Dermis blood vessel endothelial cell (primary cell): ENCODE measurements at regions not wholly inside any gene's neighbourhood (a gene's known extent, or its start where the extent isn't known, plus 50 kb on each side); places are given as distances from the start of the nearest gene placed in this dataset.
"Not testable (repeated sequence)": the region's sequence is repeated elsewhere in the genome, so short reads cannot be mapped to it uniquely, and the experiment has no call there.

Experiments used
- DNase-seq: peaks from one replicate; pipeline ENCODE4 v3.0.0; 2010

DNA sequence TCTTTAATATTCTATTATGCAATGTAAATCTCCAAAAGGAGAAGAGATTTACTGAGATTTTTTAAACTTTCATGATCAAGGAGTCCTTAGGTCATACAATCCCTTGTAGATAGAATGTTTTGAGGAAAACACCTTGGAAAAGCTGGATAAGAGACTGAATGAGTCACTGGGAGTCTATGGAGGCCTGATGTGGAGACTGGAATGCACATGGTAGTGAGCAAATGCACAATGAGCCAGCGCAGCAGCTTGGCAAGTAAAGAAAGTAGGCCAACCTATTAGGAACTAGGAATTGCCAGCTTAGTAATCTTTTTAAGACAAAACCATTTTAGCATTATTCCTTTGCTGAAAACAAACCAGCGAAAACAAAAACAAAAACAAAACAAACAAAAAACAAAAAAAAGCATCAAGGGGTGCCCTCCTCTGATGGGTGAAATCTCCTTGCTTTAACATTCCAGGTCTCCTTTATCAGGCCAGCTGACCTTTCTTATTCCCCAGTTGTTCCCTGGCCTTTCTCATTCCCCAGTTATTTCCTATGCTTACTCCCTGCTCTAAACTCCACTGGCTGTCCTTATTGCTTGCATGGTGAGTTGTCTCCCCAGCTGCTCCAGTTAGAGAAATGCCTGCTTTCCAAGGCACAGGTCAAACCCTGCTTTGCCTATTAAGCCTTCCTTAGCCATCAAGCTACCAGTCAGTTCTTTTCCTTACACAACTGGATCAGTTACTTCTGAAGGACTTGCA lies 135.8 kb downstream of the PLCE1 start:
- DNase-seq, result no peak

GRCh38 chr10:94131885-94132284 lies 138.2 kb downstream of the PLCE1 start:
- no peak for DNase-seq

DNA sequence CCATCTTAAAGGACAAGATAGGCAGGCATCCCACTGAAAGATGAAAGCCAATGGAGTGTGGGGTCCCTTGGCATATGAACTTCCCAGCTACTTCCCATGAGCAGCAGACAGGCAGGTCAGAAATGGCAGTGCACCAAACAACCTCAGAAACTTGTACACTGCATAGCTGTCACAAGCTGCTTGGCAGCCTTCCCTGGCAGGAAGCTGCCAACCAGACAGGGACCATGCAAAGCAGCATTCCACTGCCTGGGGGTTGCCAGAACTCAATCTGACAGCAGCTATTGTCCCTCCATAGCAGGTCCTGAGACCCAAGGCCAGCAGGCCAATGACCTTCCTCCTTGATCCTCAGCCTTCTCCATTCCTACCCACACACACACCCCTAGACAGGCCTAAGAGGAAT lies 139.5 kb downstream of the PLCE1 start:
- no peak for DNase-seq

DNA sequence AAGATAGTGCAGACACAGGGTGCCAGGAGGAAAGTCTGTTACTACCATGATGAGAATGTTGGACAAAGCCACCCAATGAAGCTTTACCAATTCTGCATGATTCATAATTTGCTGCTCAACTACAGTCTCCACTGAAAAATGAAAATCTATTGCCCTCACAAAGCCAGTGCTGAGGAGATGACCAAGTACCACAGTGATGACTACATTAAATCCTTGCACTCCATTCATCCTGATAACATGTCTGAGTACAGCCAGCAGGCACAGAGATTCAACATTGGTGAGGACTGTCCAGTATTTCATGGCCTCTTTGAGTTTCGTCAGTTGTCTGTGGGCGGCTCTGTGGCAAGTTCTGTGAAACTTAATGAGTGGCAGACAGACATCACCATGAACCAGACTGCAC lies 144.0 kb downstream of the PLCE1 start:
- DNase-seq, result no peak

- DNase-seq, result no peak
These were observed 144.7 kb downstream of the PLCE1 start for GRCh38 chr10:94138391-94138790.

DNA sequence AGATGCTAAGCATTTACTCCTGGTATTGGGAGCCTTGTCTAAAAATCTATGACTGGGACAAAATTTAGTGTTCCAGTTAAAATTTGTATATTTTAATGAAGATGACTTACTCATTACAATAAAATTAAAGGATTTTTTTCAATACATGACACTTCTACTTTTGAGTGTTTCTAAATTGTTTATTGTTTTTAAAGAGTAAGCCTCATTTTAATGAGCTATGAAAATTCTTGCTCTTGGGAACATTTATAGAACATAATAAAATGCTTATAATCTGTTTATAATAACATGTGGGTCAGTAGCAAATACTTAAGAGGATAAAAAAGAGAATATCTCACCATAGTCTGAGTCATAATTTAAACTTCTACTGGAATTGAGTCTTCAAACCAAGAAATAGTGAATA lies 149.5 kb downstream of the PLCE1 start:
- DNase-seq, result no peak

- DNase-seq, result no peak
These were observed 152.6 kb downstream of the PLCE1 start for GRCh38 chr10:94146313-94146712.

GRCh38 chr10:94146746-94147145 lies 153.0 kb downstream of the PLCE1 start:
- DNase-seq, result no peak

DNA sequence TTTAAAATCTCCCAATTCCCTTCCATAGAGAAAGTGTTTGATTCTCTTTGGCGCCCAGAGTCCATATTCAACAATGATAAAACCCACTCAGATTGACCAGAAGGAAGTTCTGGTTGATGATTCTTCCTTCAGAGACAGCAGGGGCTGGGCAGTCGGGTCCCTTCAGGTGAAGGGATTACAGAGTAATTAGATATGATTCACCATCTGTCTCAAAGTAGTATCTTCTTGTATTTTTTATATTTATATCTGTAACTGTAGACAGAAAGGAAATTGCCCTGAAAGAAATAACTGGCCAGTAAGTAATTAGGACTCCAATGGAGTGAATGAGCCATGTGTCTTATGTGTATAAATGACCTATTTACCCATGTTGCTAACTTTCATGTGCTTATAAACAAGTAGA lies 156.0 kb downstream of the PLCE1 start:
- DNase-seq, result no peak

DNA sequence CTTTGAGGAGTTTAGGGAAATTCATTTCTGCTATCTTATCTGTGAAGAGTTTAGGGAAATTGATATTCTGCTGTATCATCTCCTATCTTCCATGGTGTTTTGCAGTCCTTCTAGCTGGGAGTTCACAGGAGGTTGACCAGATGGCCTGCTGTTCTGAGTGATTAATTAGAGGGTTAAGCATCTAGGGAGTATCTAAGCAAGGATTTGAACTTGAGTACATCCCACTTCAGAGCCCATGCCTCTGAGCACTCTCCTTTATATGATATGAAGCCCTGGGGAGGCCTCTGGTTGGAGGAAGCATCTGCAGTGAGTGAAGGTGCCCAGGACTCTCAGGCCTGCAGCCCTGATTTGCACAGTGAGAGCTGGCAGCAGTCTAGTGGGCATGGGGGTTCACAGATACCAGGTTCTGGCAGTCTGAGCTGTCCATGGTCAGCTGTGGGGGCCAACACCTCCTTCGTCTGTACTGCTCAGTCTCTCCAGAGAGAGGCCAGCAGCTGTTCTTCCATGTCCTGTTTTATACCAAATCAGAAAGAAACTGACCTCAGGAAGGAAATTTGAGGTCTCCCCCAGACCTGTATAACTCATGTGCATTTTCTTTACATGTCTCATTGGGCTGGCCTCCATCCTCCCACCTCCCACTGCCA lies 156.9 kb downstream of the PLCE1 start:
- DNase-seq, result no peak

DNA sequence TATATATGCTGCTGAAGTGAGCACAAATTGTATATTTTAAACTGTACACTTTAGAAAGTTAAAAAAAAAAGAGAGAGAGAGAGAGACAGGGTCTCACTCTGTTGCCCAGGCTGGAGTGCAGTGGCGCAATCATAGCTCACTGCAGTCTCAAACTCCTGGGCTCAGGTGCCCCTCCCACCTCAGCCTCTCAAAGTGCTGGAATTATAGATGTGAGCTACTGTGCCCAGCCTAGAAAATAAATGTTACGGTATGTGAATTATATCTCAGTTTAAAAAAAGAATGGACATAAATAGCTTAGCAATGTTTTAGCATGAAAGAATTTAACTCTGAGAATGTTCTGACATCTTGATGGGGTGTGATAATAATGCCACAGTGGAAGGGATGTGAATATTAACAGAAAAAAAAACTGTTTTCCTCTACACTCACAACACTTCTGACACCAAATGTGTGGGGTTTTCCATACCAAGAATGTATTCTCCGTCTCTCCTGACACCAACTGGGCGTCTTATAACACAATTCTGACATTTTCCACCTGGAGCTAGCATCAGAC lies 162.1 kb downstream of the PLCE1 start:
- DNase-seq, result no peak

GRCh38 chr10:94156453-94156852 lies 162.7 kb downstream of the PLCE1 start:
- no peak for DNase-seq

GRCh38 chr10:94165158-94165611 lies 171.5 kb downstream of the PLCE1 start:
- DNase-seq, result not testable (repeated sequence)

- no peak for DNase-seq
These were observed 178.6 kb downstream of the PLCE1 start for GRCh38 chr10:94172332-94172731.

- DNase-seq, result no peak
These were observed 179.9 kb downstream of the PLCE1 start for GRCh38 chr10:94173594-94173993.

- no peak for DNase-seq
These were observed 181.1 kb downstream of the PLCE1 start for GRCh38 chr10:94174838-94175237.

- no peak for DNase-seq
These were observed 184.1 kb downstream of the NOC3L start for GRCh38 chr10:94178475-94179253.

DNA sequence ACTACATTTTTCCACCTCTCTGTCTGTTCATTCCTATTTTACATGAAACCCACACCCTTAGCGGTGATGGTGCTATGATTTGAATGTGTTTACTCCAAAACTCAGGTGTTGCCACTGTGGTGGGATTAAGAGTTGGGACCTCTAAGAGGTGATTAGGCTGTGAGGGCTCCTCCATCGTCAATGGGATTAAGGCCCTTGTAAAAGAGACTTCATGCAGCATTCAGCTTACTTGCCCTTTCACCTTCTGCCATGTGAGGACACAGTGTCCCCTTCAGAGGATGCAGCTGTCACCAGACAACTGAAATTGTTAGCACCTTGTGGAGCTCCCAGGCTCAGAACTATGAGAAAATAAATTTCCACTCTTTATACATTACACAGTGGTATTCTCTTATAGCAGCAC lies 182.2 kb downstream of the NOC3L start:
- no peak for DNase-seq

- no peak for DNase-seq
These were observed 179.0 kb downstream of the NOC3L start for GRCh38 chr10:94183666-94184264.

DNA sequence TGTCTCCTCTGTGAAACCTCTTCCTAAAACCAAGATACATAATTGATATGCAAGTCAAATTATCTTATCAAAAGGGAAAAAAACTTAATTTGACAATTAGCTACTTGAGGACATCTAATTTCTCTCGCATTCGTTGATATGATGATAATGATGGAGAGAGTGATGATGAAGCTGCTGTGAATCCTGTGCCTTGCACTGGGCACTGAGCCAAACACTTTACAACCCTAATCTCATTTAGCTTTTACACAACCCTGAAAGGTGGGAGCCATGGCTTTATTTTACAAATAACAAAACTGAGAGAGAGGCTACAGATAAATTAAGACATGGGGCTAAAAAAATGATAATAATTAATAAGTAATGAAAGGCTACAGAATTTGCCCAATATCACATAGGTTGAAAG lies 176.0 kb downstream of the NOC3L start:
- no peak for DNase-seq

GRCh38 chr10:94192333-94192732 lies 170.4 kb downstream of the NOC3L start:
- no peak for DNase-seq

DNA sequence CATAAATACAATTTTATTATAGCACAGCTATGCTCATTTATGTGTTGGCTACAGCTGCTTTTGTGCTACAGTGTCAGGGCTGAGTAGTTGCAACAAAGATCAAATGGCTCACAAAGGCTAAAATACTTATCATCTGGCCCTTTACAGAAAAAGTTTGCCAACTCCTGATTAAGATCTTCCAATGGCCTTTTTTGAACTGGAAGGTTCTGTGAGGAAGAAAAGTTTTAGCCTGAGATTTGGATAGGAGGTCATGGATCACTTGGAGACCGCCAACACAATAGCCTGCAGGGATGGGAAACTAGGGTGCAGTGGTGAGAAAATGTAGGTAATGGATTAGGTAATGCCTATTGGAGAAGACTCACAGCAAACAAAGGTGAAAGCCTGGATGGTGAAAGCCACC lies 169.8 kb downstream of the NOC3L start:
- no peak for DNase-seq

- no peak for DNase-seq
These were observed 169.2 kb downstream of the NOC3L start for GRCh38 chr10:94193466-94193924.
